Endometrial microvascular endothelial cells (primary cell): ENCODE measurements at regions not wholly inside any gene's neighbourhood (a gene's known extent, or its start where the extent isn't known, plus 50 kb on each side); places are given as distances from the start of the nearest gene placed in this dataset.

Experiments used
- in situ Hi-C: cut with HindIII; loops from 2 replicates; pipeline ENCODE4 v1.10.0; 2017; ENCODE audit warnings: low sequenced_read_pairs, low pct_unique_long_range_greater_than_20kb; ENCODE audit errors: inconsistent ontology term

GRCh38 chr14:26841920-26842741 is 244.3 kb upstream of the NOVA1 start:
- in situ Hi-C loops: no loop called here

DNA sequence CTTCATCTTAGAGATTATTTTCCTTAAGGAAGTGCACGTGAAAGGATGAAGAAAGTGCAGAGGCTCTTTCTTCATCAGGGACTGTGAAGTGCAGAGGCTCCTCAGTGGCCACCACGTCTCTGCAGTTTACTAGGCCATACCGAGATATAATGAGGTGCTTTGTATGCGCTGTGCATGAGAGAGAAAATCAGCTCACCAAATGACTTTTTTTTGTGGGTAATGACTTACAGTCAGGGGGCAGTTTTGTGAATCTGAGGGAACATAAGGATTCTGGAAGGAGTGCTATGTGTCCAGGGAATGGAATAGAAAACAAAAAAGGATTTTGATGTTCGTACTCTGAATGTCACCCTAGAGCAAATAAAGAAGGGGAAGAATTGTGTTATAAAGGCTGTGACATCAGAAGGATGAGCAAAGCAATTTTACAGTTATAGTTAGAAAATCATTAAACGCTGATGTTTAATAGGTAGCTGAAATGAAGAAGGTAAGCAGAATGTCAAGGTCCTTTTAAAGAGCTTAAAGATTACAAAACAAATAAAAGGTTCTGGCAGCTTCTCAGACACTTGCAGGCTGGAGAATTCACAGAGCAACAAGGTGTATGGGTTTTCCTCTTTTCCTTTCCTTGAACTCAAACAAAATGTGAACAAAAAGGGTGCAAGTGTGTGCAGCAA is 247.5 kb upstream of the NOVA1 start:
- in situ Hi-C loops: no loop called here

- in situ Hi-C loops: no loop called here
These were observed 248.6 kb upstream of the NOVA1 start for GRCh38 chr14:26846388-26846787.

- in situ Hi-C loops: no loop called here
These were observed 251.7 kb upstream of the NOVA1 start for GRCh38 chr14:26849514-26849913.

GRCh38 chr14:26851793-26852192 is 254.0 kb upstream of the NOVA1 start:
- in situ Hi-C loops: no loop called here

GRCh38 chr14:26855077-26855753 is 257.4 kb upstream of the NOVA1 start:
- in situ Hi-C loops: no loop called here

DNA sequence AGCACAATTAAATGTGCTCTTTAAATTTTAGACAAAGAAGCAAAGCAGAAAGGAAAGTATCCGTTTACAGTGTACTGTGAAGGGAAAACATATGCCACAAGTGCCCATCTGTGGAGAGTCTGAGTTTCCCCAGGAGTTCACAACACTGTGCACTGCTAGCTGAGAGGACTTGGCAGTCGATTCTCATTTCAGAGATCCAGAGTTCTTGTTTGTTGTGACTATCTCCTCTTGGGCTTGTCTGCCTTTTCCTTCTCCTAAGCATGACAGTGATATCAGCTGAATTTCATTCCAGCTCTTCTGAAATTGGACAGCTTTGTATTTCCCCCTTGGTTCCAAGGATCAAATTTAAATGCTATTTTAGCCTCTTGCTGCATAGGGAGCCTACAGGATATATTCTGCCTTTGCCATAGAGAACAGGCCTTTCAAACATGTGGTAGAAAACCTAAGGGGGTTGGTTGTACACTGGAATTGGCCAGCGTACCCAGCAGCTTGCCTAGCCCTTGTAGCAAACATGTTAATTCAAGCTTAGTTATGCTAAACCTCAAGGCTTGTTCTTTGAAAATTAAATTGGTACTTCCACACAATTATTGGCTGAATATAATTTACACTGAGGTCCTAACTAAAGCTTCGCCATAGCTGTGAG is 259.2 kb upstream of the NOVA1 start:
- in situ Hi-C loops: no loop called here

DNA sequence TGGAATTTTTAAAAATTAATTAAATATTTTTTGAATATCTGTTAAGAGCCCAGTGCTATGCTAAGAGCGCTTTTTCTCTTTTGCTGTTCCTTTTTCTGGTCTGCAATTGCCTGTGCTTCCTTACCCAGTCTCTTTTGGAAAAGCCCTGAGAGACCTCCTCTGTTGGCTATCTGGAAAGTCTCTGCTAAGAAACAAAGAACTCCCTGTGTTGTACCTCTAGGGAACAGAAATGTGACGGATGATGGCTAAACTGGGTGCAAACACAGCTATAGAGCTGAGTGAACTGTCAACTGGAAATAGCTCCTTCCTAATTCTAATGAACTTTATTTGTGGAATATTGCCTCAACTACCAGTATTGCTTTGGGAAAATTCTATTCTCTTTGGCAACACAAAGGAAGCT is 261.6 kb upstream of the NOVA1 start:
- in situ Hi-C loops: no loop called here

GRCh38 chr14:26860111-26860510 is 262.3 kb upstream of the NOVA1 start:
- in situ Hi-C loops: no loop called here

DNA sequence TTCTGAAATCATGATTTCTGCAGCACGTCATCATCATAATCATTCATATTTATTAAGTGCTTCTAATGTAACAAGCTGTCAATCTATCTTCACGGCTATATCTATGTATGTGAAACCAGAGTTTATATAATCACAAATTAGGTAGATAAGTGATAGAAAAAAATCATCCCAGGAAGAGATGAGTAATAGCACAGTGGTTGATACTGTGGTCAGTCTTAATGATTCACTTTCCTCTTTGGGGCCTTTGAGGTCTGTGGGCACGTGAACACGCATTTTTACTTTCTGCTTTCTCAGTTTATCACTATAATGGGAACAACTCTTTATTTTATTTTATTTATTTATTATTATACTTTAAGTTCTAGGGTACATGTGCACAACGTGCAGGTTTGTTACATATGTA is 265.9 kb upstream of the NOVA1 start:
- in situ Hi-C loops: no loop called here

GRCh38 chr14:26866721-26867120 is 268.9 kb upstream of the NOVA1 start:
- in situ Hi-C loops: no loop called here

DNA sequence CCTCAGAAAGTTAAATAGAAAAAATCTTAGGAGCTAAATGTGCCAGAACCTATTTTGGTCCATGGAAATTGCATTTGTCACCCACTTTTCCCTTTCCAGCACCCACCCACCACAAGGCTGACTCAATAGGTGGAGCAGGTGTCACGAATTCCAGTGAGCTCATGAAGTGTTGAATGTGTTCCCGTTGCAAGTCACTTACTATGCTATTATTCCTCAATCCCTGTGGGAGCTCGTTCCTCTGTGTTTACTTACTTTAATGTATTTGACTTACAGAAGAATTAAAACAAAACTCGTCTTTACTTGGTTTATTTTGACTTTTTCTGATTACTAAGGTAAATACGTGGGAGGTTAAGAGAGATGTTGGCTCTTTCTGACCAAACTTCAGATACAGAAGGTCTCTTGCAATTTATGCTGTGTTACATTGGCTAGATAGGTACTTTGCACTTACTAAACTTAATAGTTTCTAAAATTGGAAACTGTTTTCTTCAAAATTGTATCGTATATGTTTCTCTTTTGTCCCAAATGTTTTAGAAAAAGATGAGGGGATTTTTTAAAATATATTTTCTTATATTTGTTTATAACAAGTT is 269.4 kb upstream of the NOVA1 start:
- in situ Hi-C loops: no loop called here

- in situ Hi-C loops: no loop called here
These were observed 272.3 kb upstream of the NOVA1 start for GRCh38 chr14:26870096-26870495.

DNA sequence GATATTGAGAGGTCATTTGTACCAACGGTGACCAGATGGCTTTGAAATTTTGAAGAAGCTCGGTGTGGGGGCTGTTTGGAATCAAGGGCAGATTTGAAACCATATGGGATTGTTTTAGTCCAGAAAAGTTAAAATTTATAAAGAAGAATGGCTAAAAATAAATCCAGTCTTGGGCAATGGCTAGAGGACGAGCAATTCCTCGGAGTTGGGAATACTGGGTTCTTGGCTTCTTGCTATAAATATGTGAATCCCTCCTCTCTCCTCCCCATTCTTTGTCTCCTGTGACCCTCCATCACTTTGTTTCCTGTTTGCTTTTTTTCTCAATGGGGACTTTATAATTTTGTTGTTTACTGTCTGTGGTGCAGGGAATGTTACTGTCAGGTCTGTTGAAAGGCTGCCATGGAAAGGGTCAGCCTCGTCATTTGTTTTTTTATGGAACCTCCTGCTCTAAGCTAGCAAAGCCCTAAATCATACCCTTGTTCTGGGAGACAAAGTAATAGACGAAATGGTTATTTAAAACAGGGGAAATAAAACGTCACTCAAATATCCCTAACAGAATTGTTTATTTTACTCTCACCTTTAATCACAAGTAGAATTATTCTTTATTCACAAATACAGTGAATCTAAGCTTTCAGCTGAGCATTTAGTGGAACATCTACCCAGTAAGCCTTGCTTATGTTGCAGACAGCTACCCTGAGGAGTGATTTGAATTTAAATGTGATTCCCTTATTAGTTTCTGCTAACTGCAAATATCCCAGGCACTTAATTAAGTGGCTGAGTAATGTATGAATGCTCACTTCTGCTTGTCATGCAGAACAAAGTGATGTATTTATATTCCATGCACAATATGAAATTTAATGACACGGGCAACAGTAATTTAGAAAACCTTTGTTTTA is 273.1 kb upstream of the NOVA1 start:
- in situ Hi-C loops: no loop called here

GRCh38 chr14:26872515-26873361 is 274.9 kb upstream of the NOVA1 start:
- in situ Hi-C loops: no loop called here

DNA sequence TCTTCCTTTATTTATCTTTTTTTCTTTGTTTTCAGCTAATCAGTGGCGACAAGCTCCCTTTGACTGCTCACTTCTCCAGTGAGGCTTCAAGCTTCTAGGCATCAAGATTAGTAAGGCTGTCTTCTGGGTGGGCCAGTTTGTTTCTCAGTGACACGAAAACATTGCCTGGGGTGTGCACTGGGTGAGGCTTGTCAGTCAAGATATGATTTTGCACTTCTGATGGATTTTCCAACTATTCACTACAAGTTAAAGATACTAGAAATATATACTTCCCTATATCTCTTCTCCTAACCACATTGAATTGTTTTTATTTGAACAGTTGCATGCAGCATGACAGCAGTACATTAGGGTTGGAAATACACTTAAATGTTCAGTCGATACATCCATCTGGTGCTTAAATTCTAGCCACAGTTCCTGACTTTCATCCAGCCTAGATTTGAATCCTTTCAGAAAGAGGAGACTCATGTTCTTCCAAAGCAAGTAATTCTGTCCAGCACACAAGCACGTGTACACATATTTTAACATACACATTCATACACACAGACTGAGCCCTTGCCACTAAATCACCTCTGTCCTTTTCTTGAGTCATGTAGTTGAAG is 275.6 kb upstream of the NOVA1 start:
- in situ Hi-C loops: no loop called here

GRCh38 chr14:26887847-26888246 is 290.0 kb upstream of the NOVA1 start:
- in situ Hi-C loops: no loop called here
